Prostate gland (tissue), 2 donors: ENCODE measurements at regions not wholly inside any gene's neighbourhood (a gene's known extent, or its start where the extent isn't known, plus 50 kb on each side); places are given as distances from the start of the nearest gene placed in this dataset.

Experiments
- POLR2A ChIP-seq: fragments of 450-650 bp; IDR thresholded peaks from one replicate; pipeline ENCODE4 v1.6.1; 2016; ENCODE audit warnings: antibody characterized with exemption, mild to moderate bottlenecking
- POLR2AphosphoS5 ChIP-seq: sonication (generic); formaldehyde crosslinking; IDR thresholded peaks from one replicate; pipeline ENCODE4 v1.6.1; 2017; ENCODE audit warnings: antibody characterized with exemption
- TF ChIP-seq, protein P1 (sequence below), 4 experiments: fragments of 200-600 bp in 2 of 4; fragments of 450-650 bp in 2 of 4; sonication (generic) in 2 of 4; IDR thresholded peaks; 1 replicate in 3 of 4; 2 replicates in 1 of 4; pipeline ENCODE4 v1.5.1; 2016 to 2019; ENCODE audit warnings: antibody characterized with exemption in 4 of 4, mild to moderate bottlenecking in 2 of 4, moderate library complexity in 2 of 4

DNA sequence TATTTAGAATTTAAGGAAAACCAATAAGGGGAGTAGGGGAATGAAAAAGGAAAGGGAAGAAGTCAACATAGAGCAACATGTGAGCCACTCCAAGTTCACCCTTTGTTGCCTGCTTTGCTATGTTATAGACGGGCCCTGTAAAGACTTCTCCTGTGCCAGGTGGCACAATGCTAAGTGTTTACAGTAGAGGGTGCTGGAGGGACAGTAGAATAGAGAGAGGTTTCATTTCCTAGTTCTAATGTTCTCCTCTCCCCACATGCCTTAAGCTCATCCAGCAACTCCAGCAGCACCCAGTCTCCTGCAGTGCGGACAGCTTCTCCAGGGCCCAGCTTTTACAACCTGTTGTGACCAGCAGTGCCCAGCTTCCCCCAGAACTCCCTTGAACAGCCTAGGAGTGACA lies 468.0 kb downstream of the HS3ST3B1 start:
- TF ChIP-seq, protein P1, sequence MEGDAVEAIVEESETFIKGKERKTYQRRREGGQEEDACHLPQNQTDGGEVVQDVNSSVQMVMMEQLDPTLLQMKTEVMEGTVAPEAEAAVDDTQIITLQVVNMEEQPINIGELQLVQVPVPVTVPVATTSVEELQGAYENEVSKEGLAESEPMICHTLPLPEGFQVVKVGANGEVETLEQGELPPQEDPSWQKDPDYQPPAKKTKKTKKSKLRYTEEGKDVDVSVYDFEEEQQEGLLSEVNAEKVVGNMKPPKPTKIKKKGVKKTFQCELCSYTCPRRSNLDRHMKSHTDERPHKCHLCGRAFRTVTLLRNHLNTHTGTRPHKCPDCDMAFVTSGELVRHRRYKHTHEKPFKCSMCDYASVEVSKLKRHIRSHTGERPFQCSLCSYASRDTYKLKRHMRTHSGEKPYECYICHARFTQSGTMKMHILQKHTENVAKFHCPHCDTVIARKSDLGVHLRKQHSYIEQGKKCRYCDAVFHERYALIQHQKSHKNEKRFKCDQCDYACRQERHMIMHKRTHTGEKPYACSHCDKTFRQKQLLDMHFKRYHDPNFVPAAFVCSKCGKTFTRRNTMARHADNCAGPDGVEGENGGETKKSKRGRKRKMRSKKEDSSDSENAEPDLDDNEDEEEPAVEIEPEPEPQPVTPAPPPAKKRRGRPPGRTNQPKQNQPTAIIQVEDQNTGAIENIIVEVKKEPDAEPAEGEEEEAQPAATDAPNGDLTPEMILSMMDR (IDR thresholded peaks at IDR 0.05) = no peak
- TF ChIP-seq POLR2AphosphoS5 (no peak), POLR2A (no peak)
